Left ventricle myocardium superior (tissue), 1 donor: ENCODE measurements at regions not wholly inside any gene's neighbourhood (a gene's known extent, or its start where the extent isn't known, plus 50 kb on each side); places are given as distances from the start of the nearest gene placed in this dataset.
A peak's percentile ranks its signal among the peaks of the same experiment; 100 is the strongest.

Source experiments
- ATAC-seq: fragments of 200-7000 bp; cut with Tn5 transposase; one replicate; pipeline ENCODE4 v1.9.1; 2020; ENCODE audit warnings: mild to moderate bottlenecking, moderate library complexity
- DNase-seq: peaks from one replicate; pipeline ENCODE4 v3.0.0-alpha.2; 2020
- intact Hi-C: fragments of 100-400 bp; cut with micrococcal nuclease; formaldehyde crosslinking; loops from one replicate; pipeline ENCODE4 v1.11.0; 2022
- donor health status: DM: no; HTN: yes; CAD: no; lungs with severe emphysema.

- intact Hi-C loops = no loop called here
- DNase-seq (no peak), ATAC-seq (no peak)
Measured at GRCh38 chr1:177338376-177338775, 167.6 kb downstream of the BRINP2 start.

GRCh38 chr1:177334903-177335302 lies 164.1 kb downstream of the BRINP2 start:
- intact Hi-C loops = no loop called here
- DNase-seq (no peak), ATAC-seq (no peak)

DNA sequence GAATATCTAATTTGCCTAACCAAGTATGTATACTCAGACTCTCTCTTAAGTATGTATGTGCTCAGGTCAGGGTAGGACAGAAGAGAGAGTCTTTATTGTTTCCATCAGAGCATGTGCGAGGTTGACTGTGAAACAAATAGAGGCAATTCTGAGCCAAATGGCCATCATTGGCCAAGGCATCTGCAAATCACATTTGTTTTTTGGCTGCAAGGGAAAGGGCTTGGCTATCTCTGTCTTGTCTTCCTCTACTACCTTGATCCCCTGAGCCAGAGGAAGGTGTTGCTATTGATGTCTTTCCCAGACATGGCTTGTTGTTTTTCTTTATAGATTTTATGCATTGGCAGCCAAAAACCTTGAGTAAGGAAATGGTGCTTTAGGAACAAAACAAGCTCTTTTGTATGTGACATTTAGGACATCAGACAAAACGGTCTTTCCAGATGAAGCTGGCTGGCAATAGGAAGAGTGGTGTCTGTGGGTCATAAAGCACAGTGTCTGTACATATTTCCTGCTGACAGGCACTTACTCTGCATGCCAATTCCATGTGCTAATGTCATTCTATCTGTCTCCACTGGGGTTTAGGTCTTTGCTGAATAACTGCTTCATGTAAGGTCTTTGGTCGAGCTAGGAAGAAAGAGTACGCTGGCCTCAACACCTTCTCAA lies 163.3 kb downstream of the BRINP2 start:
- peak; percentile 93 for ATAC-seq

More for the DNA sequence above, 163.3 kb downstream of the BRINP2 start:
- DNase-seq = no peak
- intact Hi-C loops = no loop called here
